CD14-positive monocyte (primary cell): ENCODE measurements at regions not wholly inside any gene's neighbourhood (a gene's known extent, or its start where the extent isn't known, plus 50 kb on each side); places are given as distances from the start of the nearest gene placed in this dataset.

ENCODE experiments used
- DNase-seq, 3 donors: peaks; one replicate each; pipeline ENCODE4 v3.0.0-alpha.2; 2011 to 2022
- H2AFZ ChIP-seq: 2 replicates; pipeline ENCODE4 v1.6.0; 2012; ENCODE audit warnings: mild to moderate bottlenecking, low read depth, low read length, inconsistent platforms; ENCODE audit not compliant: insufficient read depth, poor library complexity, severe bottlenecking
- H3K27ac ChIP-seq, 2 donors: 1 replicate in 1 of 2; 2 replicates in 1 of 2; pipeline ENCODE4 v1.5.1; 2012 to 2013; ENCODE audit warnings: low read length in 2 of 2, control low read depth in 1 of 2, inconsistent platforms in 1 of 2, low read depth in 1 of 2, mild to moderate bottlenecking in 1 of 2
- H3K27me3 ChIP-seq, 2 donors: one replicate each; pipeline versions ENCODE4 v1.6.0 to v1.6.1; 2011 to 2013; ENCODE audit warnings: low read length in 2 of 2; ENCODE audit not compliant: control insufficient read depth in 2 of 2, insufficient read depth in 2 of 2
- H3K36me3 ChIP-seq, 2 donors: replicated peaks in 1 of 2; 1 replicate in 1 of 2; 2 replicates in 1 of 2; pipeline versions ENCODE4 v1.5.1 to v1.6.1; 2012 to 2013; ENCODE audit warnings: low read length in 2 of 2, control low read depth in 1 of 2, inconsistent platforms in 1 of 2, mild to moderate bottlenecking in 1 of 2; ENCODE audit not compliant: insufficient read depth in 2 of 2, control insufficient read depth in 1 of 2
- H3K4me1 ChIP-seq, 2 donors: 1 replicate in 1 of 2; 2 replicates in 1 of 2; pipeline versions ENCODE4 v1.5.1 to v1.6.1; 2012 to 2013; ENCODE audit warnings: low read length in 2 of 2, control low read depth in 1 of 2, inconsistent platforms in 1 of 2, mild to moderate bottlenecking in 1 of 2, moderate library complexity in 1 of 2; ENCODE audit not compliant: insufficient read depth in 2 of 2, control insufficient read depth in 1 of 2
- H3K4me2 ChIP-seq: replicated peaks from 2 replicates; pipeline ENCODE3; 2012; ENCODE audit warnings: low read length, moderate library complexity, mild to moderate bottlenecking; ENCODE audit not compliant: poor library complexity, severe bottlenecking; ENCODE audit errors: extremely low read depth
- H3K4me3 ChIP-seq, 3 experiments: fragments of 200-600 bp in 1 of 3; sonication (generic) in 1 of 3; replicated peaks in 1 of 3; 1 replicate in 2 of 3; 2 replicates in 1 of 3; pipeline ENCODE4 v1.5.1; 2011 to 2013; ENCODE audit warnings: low read length in 3 of 3, mild to moderate bottlenecking in 3 of 3, control low read depth in 2 of 3, low read depth in 2 of 3, inconsistent platforms in 1 of 3, moderate library complexity in 1 of 3
- H3K79me2 ChIP-seq: 2 replicates; pipeline ENCODE4 v1.6.0; 2012; ENCODE audit warnings: mild to moderate bottlenecking, control low read depth, inconsistent platforms, low read length, moderate library complexity; ENCODE audit not compliant: insufficient read depth
- H3K9ac ChIP-seq: 2 replicates; pipeline ENCODE4 v1.6.0; 2017; ENCODE audit warnings: low read length, mild to moderate bottlenecking; ENCODE audit not compliant: insufficient read depth, poor library complexity, severe bottlenecking
- H3K9me3 ChIP-seq, 2 donors: replicated peaks in 1 of 2; 1 replicate in 1 of 2; 2 replicates in 1 of 2; pipeline versions ENCODE4 v1.5.1 to v1.6.1; 2012 to 2013; ENCODE audit warnings: low read length in 2 of 2, control low read depth in 1 of 2; ENCODE audit not compliant: control insufficient read depth in 1 of 2, insufficient read depth in 1 of 2
- H4K20me1 ChIP-seq: 2 replicates; pipeline ENCODE4 v1.6.0; 2012; ENCODE audit warnings: mild to moderate bottlenecking, low read length, control low read depth, moderate library complexity; ENCODE audit not compliant: insufficient read depth
- H3K27ac Mint-ChIP-seq, 7 donors: one replicate each; pipeline ENCODE4 v1.8.0; 2020; ENCODE audit warnings: mild to moderate bottlenecking in 7 of 7, mixed read lengths in 7 of 7, moderate library complexity in 6 of 7, inconsistent platforms in 2 of 7
- H3K27me3 Mint-ChIP-seq, 3 donors: one replicate each; pipeline ENCODE4 v1.8.0; 2021 to 2022; ENCODE audit warnings: low read depth in 3 of 3, mild to moderate bottlenecking in 3 of 3, mixed read lengths in 3 of 3, moderate library complexity in 3 of 3, inconsistent platforms in 1 of 3
- H3K36me3 Mint-ChIP-seq, 2 donors: one replicate each; pipeline ENCODE4 v1.8.0; 2020; ENCODE audit warnings: mixed read lengths in 2 of 2, inconsistent platforms in 1 of 2, mild to moderate bottlenecking in 1 of 2
- H3K4me1 Mint-ChIP-seq: one replicate; pipeline ENCODE4 v1.8.0; 2020; ENCODE audit warnings: mild to moderate bottlenecking, mixed read lengths
- H3K4me3 Mint-ChIP-seq, 2 donors: one replicate each; pipeline ENCODE4 v1.8.0; 2020; ENCODE audit warnings: mild to moderate bottlenecking in 2 of 2, mixed read lengths in 2 of 2, moderate library complexity in 1 of 2
- H3K9me3 Mint-ChIP-seq, 7 donors: one replicate each; pipeline ENCODE4 v1.8.0; 2020 to 2022; ENCODE audit warnings: mixed read lengths in 7 of 7, mild to moderate bottlenecking in 6 of 7, moderate library complexity in 6 of 7, inconsistent platforms in 2 of 7
- CTCF ChIP-seq: fragments of 200-600 bp; IDR thresholded peaks from one replicate; pipeline ENCODE4 v1.8.0; 2022; ENCODE audit warnings: antibody characterized with exemption, mild to moderate bottlenecking
- WGBS: methylation state at CpG from one replicate; pipeline ENCODE4 v1.1.5; 2013; ENCODE audit warnings: missing lambda C conversion rate; ENCODE audit not compliant: insufficient coverage; 5-methylcytosine and 5-hydroxymethylcytosine counted together
- intact Hi-C, 2 donors: fragments of 100-400 bp; cut with micrococcal nuclease; formaldehyde crosslinking; loops; one replicate each; pipeline versions ENCODE4 v1.15.0 to v1.15.1; 2023

- intact Hi-C loops = no loop called here
- H3K27me3 Mint-ChIP-seq = peaks cover 0 to 1% (median 0%) of the 10 kb centered on the region in 3 donors
- H3K27ac ChIP-seq = no peak overlapping the region
- H3K36me3 Mint-ChIP-seq = no peaks in the 10 kb centered on the region
- H2AFZ ChIP-seq = no peak overlapping the region
- H3K4me1 Mint-ChIP-seq = no peaks in the 10 kb centered on the region
- no peaks in the 10 kb centered on the region for H3K79me2 ChIP-seq
- no peak overlapping the region for H3K4me2 ChIP-seq
- H3K4me1 ChIP-seq = no peaks in the 10 kb centered on the region
- no peaks in the 10 kb centered on the region for H3K9me3 ChIP-seq
- WGBS = no CpG with 5 or more reads among the region's 3 CpGs
- no peak overlapping the region for H3K27ac Mint-ChIP-seq
- no peak overlapping the region for H3K4me3 Mint-ChIP-seq
- H3K4me3 ChIP-seq = no peak overlapping the region
- H3K27me3 ChIP-seq = no peaks in the 10 kb centered on the region
- no peak for DNase-seq
- H3K9me3 Mint-ChIP-seq = peaks cover 0 to 3% (median 0%) of the 10 kb centered on the region in 7 donors
- H3K9ac ChIP-seq = no peak overlapping the region
- no peaks in the 10 kb centered on the region for H3K36me3 ChIP-seq
- TF ChIP-seq CTCF = no peak
- no peaks in the 10 kb centered on the region for H4K20me1 ChIP-seq
These were observed 841.0 kb downstream of the STIM2 start for GRCh38 chr4:27701606-27702005.

- H3K36me3 Mint-ChIP-seq = no peaks in the 10 kb centered on the region
- H3K27ac Mint-ChIP-seq = no peak overlapping the region
- no peaks in the 10 kb centered on the region for H3K36me3 ChIP-seq
- H3K79me2 ChIP-seq = no peaks in the 10 kb centered on the region
- peaks cover 0 to 1% (median 0%) of the 10 kb centered on the region in 3 donors for H3K27me3 Mint-ChIP-seq
- intact Hi-C loops = no loop called here
- no peak overlapping the region for H3K27ac ChIP-seq
- H3K4me3 ChIP-seq = no peak overlapping the region
- no peaks in the 10 kb centered on the region for H3K27me3 ChIP-seq
- no peaks in the 10 kb centered on the region for H4K20me1 ChIP-seq
- no peak overlapping the region for H3K4me3 Mint-ChIP-seq
- no peaks in the 10 kb centered on the region for H3K4me1 Mint-ChIP-seq
- WGBS = 88% methylated on average over 2 of the region's 5 CpGs
- H3K9ac ChIP-seq = no peak overlapping the region
- no peak for TF ChIP-seq CTCF
- H3K9me3 Mint-ChIP-seq = peaks cover 0 to 3% (median 0%) of the 10 kb centered on the region in 7 donors
- no peak overlapping the region for H2AFZ ChIP-seq
- H3K4me2 ChIP-seq = no peak overlapping the region
- DNase-seq = no peak
- H3K9me3 ChIP-seq = no peaks in the 10 kb centered on the region
- no peaks in the 10 kb centered on the region for H3K4me1 ChIP-seq
These were observed 842.2 kb downstream of the STIM2 start for GRCh38 chr4:27702730-27703431.
